ENCODE measurements at regions not wholly inside any gene's neighbourhood (a gene's known extent, or its start where the extent isn't known, plus 50 kb on each side); places are given as distances from the start of the nearest gene placed in this dataset.
"Not testable (repeated sequence)": the region's sequence is repeated elsewhere in the genome, so short reads cannot be mapped to it uniquely, and the experiment has no call there.

- DNase-seq (ENCODE audit: low spot score), result no peak
These were observed 2546.0 kb downstream of the PCDH9 start for GRCh38 chr13:64684108-64684507.

- DNase-seq (ENCODE audit: low spot score), result no peak
These were observed 2549.4 kb downstream of the PCDH9 start for GRCh38 chr13:64680739-64681138.

GRCh38 chr13:64675255-64675892 lies 2554.8 kb downstream of the PCDH9 start:
- no peak for DNase-seq (ENCODE audit: low spot score)

- no peak for DNase-seq (ENCODE audit: low spot score)
These were observed 2556.0 kb downstream of the PCDH9 start for GRCh38 chr13:64674126-64674525.

- DNase-seq (ENCODE audit: low spot score), result no peak
These were observed 2557.4 kb downstream of the PCDH9 start for GRCh38 chr13:64672751-64673150.

GRCh38 chr13:64662887-64663593 lies 2567.1 kb downstream of the PCDH9 start:
- no peak for DNase-seq (ENCODE audit: low spot score)

GRCh38 chr13:64648293-64648692 lies 2581.8 kb downstream of the PCDH9 start:
- DNase-seq (ENCODE audit: low spot score), result no peak

- DNase-seq (ENCODE audit: low spot score), result no peak
These were observed 2587.1 kb downstream of the PCDH9 start for GRCh38 chr13:64643066-64643465.

- no peak for DNase-seq (ENCODE audit: low spot score)
These were observed 2590.1 kb downstream of the PCDH9 start for GRCh38 chr13:64640002-64640401.

- DNase-seq (ENCODE audit: low spot score), result no peak
These were observed 2590.9 kb downstream of the PCDH9 start for GRCh38 chr13:64639206-64639605.

GRCh38 chr13:64633948-64634347 lies 2596.2 kb downstream of the PCDH9 start:
- DNase-seq (ENCODE audit: low spot score), result no peak

- DNase-seq (ENCODE audit: low spot score), result no peak
These were observed 2602.5 kb downstream of the PCDH9 start for GRCh38 chr13:64627654-64628053.

- no peak for DNase-seq (ENCODE audit: low spot score)
These were observed 2604.0 kb downstream of the PCDH9 start for GRCh38 chr13:64626105-64626504.

- DNase-seq (ENCODE audit: low spot score), result no peak
These were observed 2612.9 kb downstream of the PCDH9 start for GRCh38 chr13:64617231-64617630.

GRCh38 chr13:64591971-64592370 lies 2638.2 kb downstream of the PCDH9 start:
- DNase-seq (ENCODE audit: low spot score), result no peak

- DNase-seq (ENCODE audit: low spot score), result no peak
These were observed 2650.8 kb downstream of the PCDH9 start for GRCh38 chr13:64579331-64579730.

GRCh38 chr13:64568748-64569147 lies 2661.4 kb downstream of the PCDH9 start:
- DNase-seq (ENCODE audit: low spot score), result no peak

GRCh38 chr13:64558031-64558430 lies 2672.1 kb downstream of the PCDH9 start:
- DNase-seq (ENCODE audit: low spot score), result not testable (repeated sequence)

- DNase-seq (ENCODE audit: low spot score), result no peak
These were observed 2673.8 kb downstream of the PCDH9 start for GRCh38 chr13:64556376-64556775.

GRCh38 chr13:64553411-64554129 lies 2676.6 kb downstream of the PCDH9 start:
- DNase-seq (ENCODE audit: low spot score), result no peak

GRCh38 chr13:64551755-64552154 lies 2678.4 kb downstream of the PCDH9 start:
- no peak for DNase-seq (ENCODE audit: low spot score)

GRCh38 chr13:64546371-64546770 lies 2683.8 kb downstream of the PCDH9 start:
- no peak for DNase-seq (ENCODE audit: low spot score)

GRCh38 chr13:64540976-64541375 lies 2689.2 kb downstream of the PCDH9 start:
- no peak for DNase-seq (ENCODE audit: low spot score)
